COLO668 (cell line): ENCODE measurements at regions not wholly inside any gene's neighbourhood (a gene's known extent, or its start where the extent isn't known, plus 50 kb on each side); places are given as distances from the start of the nearest gene placed in this dataset.

Source experiments
- DNase-seq: peaks from one replicate; lab custom pipeline; 2025; ENCODE audit not compliant: unreplicated experiment; lab: John Stamatoyannopoulos, UW

DNA sequence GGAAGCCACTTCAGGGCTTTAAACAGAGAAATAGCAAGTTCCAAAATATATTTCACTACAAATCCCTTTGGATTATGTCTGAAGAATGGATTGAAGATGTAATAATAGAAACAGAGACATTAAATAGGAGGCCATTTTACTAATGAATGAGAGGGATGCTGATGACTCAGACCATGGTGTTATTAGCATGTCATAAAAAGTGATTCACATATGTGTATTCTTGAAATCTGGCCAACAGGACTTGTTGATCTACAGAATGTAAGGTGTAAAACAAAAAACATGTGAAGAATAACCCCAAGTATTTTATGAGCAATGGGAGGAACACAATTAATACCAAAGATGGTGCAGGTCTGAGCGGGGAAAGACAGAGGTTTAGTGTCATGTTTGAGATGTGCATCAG lies 873.7 kb downstream of the SLITRK5 start:
- no peak for DNase-seq

DNA sequence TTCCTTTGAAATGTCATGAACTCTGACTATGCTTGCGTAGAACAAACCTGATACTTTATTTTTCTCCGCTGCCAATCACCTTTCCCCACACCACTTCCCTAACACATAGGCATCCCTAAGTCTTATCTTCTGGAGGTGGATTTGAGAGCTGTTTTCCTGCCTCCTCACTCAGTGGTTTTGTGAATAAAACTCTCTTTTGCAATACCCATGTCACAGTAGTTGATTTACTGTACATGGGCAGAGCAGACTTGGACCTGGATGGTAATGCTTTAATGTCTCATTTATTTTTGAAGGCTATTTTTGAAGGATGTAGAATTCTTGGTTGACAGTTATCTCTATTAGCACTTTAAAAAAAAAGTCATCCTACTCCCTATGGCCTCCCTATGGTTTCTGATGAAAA lies 881.8 kb downstream of the SLITRK5 start:
- no peak for DNase-seq

DNA sequence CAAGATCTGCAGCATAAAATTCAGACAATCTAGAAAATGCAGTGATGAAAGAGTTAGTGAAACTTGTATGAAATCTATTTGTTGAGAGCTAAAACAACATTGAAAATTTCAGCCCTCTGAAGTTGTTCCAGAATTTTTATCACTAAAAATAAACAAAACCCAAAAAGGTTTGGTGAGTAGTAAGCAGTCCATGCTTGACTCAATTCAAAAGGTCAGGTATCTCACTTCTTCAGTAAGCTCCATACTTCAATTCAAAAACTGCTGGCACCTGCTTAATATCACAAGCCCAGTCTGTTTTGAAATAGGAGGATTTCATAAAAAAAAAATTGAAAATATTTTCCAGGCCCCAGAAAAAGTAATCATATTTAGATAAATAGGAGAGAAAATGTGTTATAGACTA lies 894.4 kb downstream of the SLITRK5 start:
- no peak for DNase-seq

DNA sequence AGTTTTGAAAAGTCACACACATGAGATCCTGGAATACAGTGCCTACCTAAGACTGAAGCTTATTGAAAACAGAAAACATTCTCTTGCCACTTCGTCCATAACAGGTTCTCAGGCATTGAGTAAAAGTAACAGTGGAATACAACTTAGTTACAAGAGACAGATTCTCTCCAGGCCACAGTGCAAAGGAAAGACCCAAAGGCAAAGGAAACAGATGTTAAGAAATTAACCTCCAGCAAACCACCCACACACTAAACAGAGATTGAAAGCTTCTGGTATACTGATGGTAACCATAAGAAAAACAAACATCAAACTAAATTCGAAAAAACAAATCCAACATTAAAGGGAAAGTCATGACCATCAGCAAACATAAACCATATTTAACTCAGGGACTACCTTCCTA lies 914.7 kb downstream of the SLITRK5 start:
- no peak for DNase-seq

DNA sequence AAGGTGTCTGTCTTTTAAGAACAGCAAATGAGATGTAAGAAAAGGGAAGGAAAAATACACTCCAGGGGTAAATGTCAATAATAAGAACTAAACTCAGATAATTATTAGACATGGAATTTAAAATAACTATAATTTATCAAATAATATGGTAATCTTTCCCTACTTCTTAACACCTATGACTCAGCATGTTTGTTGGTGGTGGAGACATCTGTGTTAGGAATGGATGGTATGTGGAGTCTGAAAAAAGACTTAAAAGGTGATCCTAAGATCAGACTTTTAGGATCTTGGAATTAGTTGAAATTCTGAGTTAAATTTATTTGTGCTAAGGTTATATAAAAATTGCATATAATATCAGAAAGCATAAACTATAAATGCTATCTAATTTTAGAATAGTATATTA lies 915.1 kb downstream of the SLITRK5 start:
- no peak for DNase-seq

DNA sequence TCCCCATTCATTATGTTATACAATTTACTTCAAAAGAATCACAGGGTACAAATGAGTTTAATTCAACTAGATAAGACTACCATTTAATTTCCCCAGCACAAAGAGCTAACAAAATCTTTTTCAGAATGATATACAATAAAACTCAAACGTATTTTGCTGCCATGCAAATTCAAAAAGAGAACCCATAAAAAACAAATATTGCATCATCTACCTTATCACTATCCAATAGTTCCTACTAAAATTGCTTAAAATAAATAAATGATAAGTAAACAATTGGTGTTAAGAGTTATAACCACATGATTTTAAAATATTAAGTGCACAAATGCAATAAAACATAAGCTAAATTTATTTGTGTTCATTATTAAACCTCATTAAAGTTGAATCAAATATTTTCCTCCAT lies 919.4 kb downstream of the SLITRK5 start:
- no peak for DNase-seq

DNA sequence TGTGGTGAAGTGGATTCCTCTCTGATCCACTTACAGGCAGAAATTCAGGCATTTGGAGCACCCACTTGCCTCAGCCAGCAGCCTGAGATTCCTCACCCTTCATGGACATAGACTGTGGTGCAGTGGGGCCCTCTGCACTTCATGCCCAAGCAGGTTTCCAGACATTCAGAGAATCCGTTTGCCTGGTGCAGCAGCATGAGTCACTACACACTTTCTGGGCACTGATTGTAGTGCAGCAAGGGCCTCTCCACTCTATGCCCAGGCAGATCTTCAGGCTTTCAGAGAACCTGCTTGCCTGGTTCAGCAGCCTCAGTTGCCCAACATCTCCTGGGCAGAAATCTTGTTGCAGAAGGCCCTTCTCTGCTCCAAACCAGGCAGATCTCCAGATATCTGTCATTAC lies 920.9 kb downstream of the SLITRK5 start:
- no peak for DNase-seq

DNA sequence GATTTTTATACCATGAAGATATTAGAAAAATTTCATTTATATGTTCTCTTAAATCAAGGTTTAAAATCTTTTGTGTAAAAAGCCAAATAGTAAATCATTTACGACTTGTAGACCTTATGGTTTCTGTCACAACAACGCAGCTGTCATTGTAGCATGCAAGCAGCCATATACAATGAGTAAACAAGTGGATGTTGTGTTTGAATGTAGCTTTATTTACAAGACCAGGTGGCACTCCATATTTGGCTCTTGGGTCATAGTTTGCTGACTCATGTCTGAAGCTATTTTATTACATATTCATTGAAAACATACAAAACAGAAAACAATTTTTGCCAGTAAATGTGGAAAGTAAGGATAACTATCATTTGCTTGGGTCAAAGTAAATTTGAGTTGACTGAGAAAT lies 930.8 kb downstream of the SLITRK5 start:
- peak; percentile 55 for DNase-seq

DNA sequence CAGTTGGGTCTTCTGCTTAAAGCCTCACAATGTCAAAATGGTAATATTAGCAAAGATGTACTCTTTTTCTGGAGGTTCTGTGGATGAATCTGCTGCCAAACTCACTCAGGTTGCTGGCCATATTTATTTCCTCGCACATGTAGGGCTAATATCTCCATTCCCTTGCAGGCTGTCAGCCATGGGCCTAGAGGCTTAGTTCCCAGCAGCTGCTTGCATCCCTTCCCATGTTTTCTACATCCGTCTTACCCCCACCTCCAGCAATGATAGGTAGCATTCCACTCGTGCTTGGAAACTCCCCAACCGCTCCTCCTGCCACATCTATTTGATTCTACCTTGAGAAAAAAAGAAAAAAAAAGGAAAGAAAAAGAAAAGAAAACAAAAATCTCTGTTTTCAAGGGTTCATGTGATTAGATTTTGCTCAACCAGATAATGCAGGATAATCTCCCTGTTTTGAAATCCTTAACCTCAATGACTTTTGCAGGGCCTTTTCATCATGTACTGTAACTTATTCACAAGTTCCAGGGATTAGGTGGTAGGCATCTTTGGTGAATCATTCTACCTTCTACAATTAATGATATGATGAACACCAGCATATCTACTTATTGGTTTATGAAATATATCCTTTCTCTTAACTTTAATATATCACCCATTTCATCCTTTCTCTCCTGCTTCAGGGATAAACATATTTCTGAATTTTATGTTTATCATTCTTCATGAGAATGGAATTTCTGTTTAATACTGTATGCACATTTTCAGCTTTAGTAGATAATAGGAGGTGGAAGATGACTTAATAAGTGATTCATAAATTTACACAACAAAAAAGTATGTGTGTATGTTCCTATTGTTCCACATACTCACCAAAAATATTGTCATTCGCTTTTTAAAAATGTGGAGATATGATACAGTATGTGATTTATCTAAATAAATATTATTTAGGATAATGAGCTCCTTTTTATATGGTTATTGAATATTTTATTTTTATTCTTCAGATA lies 931.9 kb downstream of the SLITRK5 start:
- no peak for DNase-seq

DNA sequence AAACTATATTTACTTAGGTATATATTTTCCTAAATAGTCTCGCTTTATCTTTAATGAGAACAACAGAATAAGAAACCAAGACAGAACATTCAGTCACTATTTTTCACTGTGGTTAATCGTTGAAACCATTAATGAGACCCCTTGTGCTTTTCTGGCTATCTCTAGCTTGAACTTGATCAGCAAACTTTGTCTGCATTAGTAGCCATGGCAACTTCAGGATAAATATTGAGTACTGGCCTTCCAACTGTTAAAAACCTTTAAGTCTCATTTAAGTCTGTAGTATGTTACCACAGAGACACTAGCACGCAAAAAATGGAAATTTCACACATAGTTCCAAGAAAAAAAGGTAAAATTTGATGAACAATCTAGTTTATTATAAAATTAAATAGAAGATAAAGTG lies 946.0 kb downstream of the SLITRK5 start:
- no peak for DNase-seq

DNA sequence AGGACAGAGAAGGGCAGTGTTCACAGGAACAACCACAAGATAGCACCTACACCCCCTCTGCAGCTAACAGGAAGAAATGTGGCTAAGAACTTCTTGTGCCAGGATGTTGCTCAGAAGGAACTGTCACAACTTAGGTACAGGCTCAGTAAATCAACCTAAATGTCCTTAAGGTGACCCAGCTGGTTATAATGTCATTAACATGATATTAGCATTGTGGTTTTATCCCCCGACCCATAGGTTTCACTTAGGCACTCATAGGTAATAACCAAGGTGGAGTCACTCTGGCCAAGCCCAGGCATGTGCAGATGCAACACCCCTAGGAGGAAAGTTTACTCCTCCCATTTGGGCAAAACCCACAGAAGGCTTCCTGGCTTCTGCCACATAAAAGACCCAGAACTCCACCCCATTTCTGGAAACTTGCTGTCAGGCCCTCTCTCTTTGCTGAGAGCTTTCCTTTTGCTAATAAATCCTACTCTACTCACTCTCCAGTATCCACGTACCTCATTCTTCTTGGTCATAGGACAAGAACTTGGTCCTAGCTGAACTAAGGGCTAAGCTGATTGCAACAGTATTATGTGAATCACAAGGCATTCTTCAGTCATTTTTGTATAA lies 951.3 kb downstream of the SLITRK5 start:
- no peak for DNase-seq

DNA sequence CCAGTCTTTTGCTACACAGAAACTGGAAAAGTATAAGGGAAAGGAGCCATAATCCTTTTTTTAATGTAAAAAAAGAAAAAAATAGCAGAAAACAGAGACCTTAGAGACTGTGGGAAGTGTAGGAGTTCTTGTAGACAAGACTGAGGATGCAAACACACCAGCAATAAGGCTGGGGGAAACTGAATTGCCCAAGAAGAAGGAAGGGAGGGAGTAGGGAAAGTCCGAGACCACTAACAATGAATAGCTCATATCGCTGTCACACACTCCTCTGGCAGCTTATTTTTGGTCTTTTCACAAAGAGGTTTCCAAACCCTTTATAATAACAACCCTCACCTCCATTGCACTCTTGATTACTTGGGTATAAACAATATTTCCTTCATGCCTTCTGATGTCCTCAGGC lies 952.0 kb downstream of the SLITRK5 start:
- DNase-seq = no peak

DNA sequence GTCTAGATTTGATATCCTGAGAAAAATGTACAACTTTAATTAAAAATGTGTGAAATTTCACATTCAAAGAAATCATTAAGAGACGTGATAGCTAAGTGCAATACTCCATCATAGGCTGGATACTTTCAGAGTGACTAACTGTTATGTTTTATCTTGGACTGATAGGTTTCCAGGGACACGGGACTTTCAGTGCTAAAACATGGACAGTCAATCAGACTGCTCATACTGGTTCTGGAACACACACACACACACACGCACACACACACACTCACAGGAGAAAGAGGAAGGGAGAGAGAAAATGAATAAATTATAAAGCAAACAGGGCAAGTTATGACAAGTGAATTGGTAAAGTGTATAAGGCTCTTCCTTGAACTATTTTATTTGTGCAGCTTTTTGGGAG lies 955.9 kb downstream of the SLITRK5 start:
- no peak for DNase-seq

DNA sequence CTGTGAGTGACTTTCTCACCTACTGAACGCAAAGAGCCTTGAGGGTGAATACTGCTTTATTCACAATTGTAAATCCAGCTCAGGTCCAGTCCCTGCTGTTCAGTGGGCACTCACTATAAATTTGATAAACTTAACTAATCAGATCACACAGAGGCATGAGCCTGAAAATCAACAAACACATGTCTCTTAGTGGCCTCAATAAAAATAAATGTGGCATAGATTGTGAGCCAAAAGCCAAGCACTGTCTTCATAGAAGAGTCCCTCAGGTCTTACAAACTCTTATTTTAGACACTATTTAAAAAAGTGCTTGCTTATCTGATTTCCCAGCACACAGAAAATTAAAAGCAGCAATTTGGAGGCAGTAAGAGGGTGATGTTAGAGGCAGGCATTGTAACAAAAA lies 957.7 kb downstream of the SLITRK5 start:
- no peak for DNase-seq

DNA sequence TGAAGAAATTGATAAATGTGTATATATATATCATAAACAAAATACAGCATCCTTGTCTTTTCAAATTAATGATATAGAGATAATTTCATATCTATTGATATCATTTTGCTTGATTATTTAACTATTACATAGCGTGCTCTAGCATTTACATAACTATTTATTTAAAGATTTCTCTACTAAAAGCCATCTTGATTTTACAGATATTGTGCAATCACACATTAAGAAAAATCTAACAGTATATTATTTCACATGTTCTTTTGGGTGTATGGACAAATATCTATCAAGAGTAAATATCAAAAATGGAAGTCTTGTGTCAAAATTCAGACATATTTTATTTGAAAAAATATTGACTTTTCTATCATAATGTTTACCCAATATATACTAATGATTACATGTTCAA lies 966.8 kb downstream of the SLITRK5 start:
- no peak for DNase-seq

DNA sequence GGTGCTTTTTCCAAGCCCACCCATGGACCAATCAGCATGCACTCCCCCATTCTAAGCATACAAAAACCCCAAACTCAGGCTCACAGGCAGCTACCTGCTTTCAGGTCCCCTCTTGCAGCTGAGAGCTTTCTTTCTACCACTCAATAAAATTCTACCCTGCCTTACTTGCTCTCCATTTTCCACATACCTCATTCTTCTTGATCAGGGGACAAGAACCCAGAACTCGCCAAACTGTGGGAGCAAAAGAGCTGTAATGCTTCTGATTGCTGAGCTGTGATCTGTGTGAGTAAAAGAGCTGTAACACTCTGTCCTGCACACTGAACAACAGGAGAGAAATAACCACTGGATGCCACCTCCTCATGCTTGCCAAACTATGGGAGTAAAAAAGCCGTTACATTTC lies 972.1 kb downstream of the SLITRK5 start:
- no peak for DNase-seq

DNA sequence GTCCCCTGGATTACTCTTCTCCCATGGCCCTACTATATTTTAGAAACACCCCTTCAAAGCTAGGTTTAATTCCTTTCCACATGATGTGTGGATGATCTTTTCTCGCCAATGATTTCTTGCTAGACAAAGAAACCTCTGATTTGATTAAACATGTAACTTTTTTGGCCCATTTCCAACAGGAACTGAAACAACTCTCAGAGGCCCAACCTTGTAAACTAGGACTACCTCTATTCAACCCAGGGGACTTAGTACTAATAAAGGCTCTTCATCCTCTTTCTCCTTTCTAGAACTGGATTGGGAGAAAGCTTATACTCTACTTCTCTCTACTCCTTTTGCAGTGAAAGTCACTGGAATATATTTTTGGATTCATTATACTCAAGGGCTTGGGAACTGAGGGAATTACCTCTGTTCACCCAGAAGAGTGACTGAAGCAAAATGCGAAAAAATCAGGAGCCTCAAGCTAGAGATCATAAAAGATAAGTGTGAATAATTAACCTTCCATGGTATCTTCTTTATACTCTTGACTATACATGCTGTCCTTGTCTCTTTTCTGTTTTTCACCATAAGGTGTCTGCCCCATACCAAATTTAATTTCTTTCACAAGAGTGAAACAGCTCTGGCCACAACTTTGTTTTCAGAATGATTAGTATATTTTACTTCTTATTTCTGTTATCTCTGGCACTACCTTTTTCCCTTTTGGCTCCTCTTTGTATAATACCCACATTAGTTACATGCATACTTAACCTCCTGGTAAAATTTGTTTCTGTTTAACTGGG lies 977.6 kb downstream of the SLITRK5 start:
- DNase-seq = no peak

DNA sequence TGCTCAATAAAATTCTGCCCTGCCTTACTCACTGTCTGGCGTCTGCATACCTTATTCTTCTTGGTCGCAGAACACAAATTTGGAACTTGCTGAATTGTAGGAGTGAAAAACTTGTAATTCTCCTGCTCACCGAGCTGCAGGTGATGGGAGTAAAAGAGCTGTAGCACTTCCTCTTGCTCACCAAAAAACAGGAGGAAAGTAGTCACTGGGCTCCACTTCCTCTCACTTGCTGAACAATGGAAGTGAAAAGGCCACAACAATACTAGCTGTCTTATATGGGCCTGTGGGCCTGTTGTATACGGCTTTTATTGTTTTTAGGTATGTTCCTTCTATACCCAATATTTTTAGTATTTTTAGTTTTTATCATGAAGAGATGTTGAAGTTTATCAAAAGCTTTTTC lies 978.7 kb downstream of the SLITRK5 start:
- no peak for DNase-seq

DNA sequence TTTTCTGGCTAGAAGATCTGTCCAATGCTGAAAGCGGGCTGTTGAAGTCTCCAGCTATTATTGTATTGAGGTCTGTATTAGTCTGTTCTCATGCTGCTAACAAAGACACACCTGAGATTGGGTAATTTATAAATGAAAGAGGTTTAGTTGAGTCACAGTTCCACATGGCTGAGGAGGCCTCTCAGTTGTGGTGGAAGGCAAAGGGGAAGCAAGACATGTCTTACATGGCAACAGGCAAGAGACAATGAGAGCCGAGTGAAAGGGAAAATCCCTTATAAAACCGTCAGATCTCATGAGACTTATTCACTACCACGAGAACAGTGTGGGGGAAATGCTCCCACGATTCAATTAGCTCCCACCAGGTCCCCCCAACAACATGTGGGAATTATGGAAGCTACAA lies 980.4 kb downstream of the SLITRK5 start:
- DNase-seq = no peak

DNA sequence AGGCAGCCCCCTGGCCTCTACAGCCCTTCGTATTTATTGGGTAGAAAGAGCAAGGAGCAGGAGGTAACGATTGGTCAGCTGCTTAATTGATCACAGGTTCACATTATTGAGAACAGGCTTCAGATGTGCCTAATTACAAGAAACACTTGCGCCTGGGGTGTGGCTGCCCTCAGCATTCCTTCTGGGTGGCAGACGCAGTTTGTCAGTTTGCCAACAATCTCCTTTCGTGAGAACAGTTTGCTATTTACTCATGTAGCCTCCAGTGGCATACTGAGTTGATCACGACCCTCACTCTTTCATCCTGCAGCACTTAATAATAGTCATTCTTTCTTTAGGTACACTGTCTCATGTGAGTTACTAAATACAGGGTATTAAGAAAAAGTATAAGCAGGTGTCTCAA lies 985.6 kb downstream of the SLITRK5 start:
- no peak for DNase-seq

DNA sequence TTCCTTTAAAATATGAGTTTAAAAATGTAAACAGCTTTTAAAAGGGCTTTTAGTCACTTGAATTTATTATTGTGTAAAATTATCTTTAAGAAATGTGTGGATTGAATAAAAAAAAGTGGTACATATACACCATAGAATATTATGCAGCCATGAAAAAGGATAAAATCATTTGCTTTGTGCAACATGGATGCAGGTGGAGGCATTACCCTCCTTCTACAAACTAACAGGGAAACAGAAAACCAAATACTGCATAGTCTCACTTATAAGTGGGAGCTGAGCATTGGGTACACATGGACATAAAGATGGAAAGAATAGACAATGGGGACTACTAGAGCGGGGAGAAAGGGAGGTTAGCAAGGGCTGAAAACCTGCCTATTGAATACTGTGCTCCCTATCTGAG lies 999.3 kb downstream of the SLITRK5 start:
- DNase-seq = no peak

DNA sequence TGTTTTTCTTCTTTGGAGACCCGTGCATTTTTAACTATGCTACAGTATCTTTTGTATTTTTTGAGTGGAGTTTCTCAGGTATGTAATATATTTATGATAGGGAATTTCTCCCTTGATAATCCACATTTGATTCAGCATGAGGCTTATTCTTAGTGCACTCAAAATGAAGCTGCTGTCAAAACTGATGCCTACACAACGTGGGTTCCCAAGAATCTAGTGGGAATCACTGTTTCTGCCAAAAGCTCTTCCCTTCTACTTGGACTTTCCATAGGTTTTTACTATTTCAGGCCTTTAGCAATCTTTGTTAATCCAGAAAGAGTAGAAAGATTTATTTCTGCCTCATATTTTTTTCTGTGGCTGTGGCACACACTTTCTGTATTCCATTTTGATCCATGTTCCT lies 1003.7 kb downstream of the SLITRK5 start:
- DNase-seq = no peak
